Ovary (tissue), 7 donors: ENCODE measurements at regions not wholly inside any gene's neighbourhood (a gene's known extent, or its start where the extent isn't known, plus 50 kb on each side); places are given as distances from the start of the nearest gene placed in this dataset.
"Not testable (repeated sequence)": the region's sequence is repeated elsewhere in the genome, so short reads cannot be mapped to it uniquely, and the experiment has no call there.

Experiments used
- DNase-seq, 5 donors: peaks; one replicate each; pipeline ENCODE4 v3.0.0-alpha.2; 2019 to 2020
- H3K27ac ChIP-seq, 2 donors: fragments of 200-600 bp; one replicate each; pipeline versions ENCODE4 v1.5.1 to v1.8.0; 2019 to 2022
- H3K27me3 ChIP-seq: fragments of 200-600 bp; one replicate; pipeline ENCODE4 v1.8.0; 2022
- H3K36me3 ChIP-seq: fragments of 200-600 bp; sonication (generic); one replicate; pipeline ENCODE4 v1.5.1; 2019
- H3K4me1 ChIP-seq: one replicate; pipeline ENCODE4 v1.8.1; 2013; ENCODE audit warnings: mild to moderate bottlenecking, moderate library complexity; ENCODE audit not compliant: insufficient read depth
- H3K4me3 ChIP-seq: fragments of 200-600 bp; sonication (generic); one replicate; pipeline ENCODE4 v1.5.1; 2017
- H3K9me3 ChIP-seq, 2 donors: fragments of 200-600 bp in 1 of 2; sonication (generic) in 1 of 2; one replicate each; pipeline versions ENCODE4 v1.5.1 to v1.8.1; 2013 to 2019; ENCODE audit warnings: mild to moderate bottlenecking in 1 of 2, moderate library complexity in 1 of 2
- CTCF ChIP-seq, 3 donors: fragments of 450-650 bp in 2 of 3; fragments of 200-600 bp in 1 of 3; IDR thresholded peaks; one replicate each; pipeline versions ENCODE4 v1.5.1 to v1.8.0; 2016 to 2022; ENCODE audit warnings: antibody characterized with exemption in 3 of 3, mild to moderate bottlenecking in 1 of 3
- EP300 ChIP-seq: sonication (generic); formaldehyde crosslinking; IDR thresholded peaks from one replicate; pipeline ENCODE4 v1.6.1; 2017; ENCODE audit warnings: antibody characterized with exemption
- POLR2A ChIP-seq: fragments of 450-650 bp; IDR thresholded peaks from one replicate; pipeline ENCODE4 v1.6.1; 2017; ENCODE audit warnings: antibody characterized with exemption, mild to moderate bottlenecking, moderate library complexity
- WGBS, 3 donors: extraction: QIAGEN DNeasy Blood & Tissue Kit in 1 of 3; methylation state at CpG; one replicate each; pipeline versions ENCODE4 v1.1.5 to v1.1.7; 2013 to 2017; 5-methylcytosine and 5-hydroxymethylcytosine counted together
- intact Hi-C, 4 donors: fragments of 100-400 bp; cut with DNase I; formaldehyde crosslinking; loops; one replicate each; pipeline versions ENCODE4 v1.11.0 to v1.15.1; 2022 to 2023
- donor health status: DM: no; HTN: no; CAD: no; lungs with moderate emphysema.
- donor health status: DM: no; HTN: no; CAD: no.
- donor health status: Bipolar disorder and iron deficiency.
- donor health status: DM: no; HTN: no; CAD: no.
- donor health status: DM: yes; HTN: yes; CAD: no.

- no peak for DNase-seq
- WGBS, 3 donors = 92 to 96% (median 92%) methylated on average over 19 to 25 of the region's 25 CpGs
- H3K27me3 ChIP-seq = no peaks in the 10 kb centered on the region
- no peaks in the 10 kb centered on the region for H3K9me3 ChIP-seq
- no peaks in the 10 kb centered on the region for H3K36me3 ChIP-seq
- H3K4me1 ChIP-seq = no peaks in the 10 kb centered on the region
- no peak overlapping the region for H3K27ac ChIP-seq
- no peak overlapping the region for H3K4me3 ChIP-seq
- intact Hi-C loops = no loop called here
- no peak for TF ChIP-seq EP300
- TF ChIP-seq CTCF (IDR thresholded peaks at IDR 0.05) = no peak
- no peak for TF ChIP-seq POLR2A
These were observed 147.2 kb upstream of the PITRM1 start for GRCh38 chr10:3319811-3320226.

- DNase-seq, H3K4me3 ChIP-seq, H3K36me3 ChIP-seq, H3K27me3 ChIP-seq, H3K9me3 ChIP-seq, H3K27ac ChIP-seq, H3K4me1 ChIP-seq, intact Hi-C loops: not testable (repeated sequence)
- whole genome bisulfite sequencing, 3 donors = 95 to 97% (median 96%) methylated on average over 22 of the region's 22 CpGs
These were observed 145.9 kb upstream of the PITRM1 start for GRCh38 chr10:3318480-3318807.

- H3K27me3 ChIP-seq, H3K4me3 ChIP-seq, DNase-seq, intact Hi-C loops, H3K4me1 ChIP-seq, H3K36me3 ChIP-seq, H3K27ac ChIP-seq, H3K9me3 ChIP-seq: not testable (repeated sequence)
- 94 to 96% (median 95%) methylated on average over 42 to 50 of the region's 61 CpGs for WGBS, 3 donors
These were observed 145.2 kb upstream of the PITRM1 start for GRCh38 chr10:3317553-3318479.

- intact Hi-C loops, H3K4me3 ChIP-seq, H3K4me1 ChIP-seq, H3K27ac ChIP-seq, H3K36me3 ChIP-seq, DNase-seq, H3K27me3 ChIP-seq, H3K9me3 ChIP-seq: not testable (repeated sequence)
- 71 to 83% (median 75%) methylated on average over 1 to 5 of the region's 5 CpGs for WGBS, 3 donors
These were observed 142.0 kb upstream of the PITRM1 start for GRCh38 chr10:3314445-3315085.

GRCh38 chr10:3313784-3314444 lies 141.3 kb upstream of the PITRM1 start:
- intact Hi-C loops, H3K9me3 ChIP-seq, H3K27me3 ChIP-seq, DNase-seq, H3K4me3 ChIP-seq, H3K27ac ChIP-seq, H3K36me3 ChIP-seq, H3K4me1 ChIP-seq: not testable (repeated sequence)
- 56 to 68% (median 63%) methylated on average over 2 of the region's 2 CpGs for WGBS, 3 donors

GRCh38 chr10:3312403-3312940 lies 139.9 kb upstream of the PITRM1 start:
- no peaks in the 10 kb centered on the region for H3K36me3 ChIP-seq
- no peaks in the 10 kb centered on the region for H3K4me1 ChIP-seq
- DNase-seq = no peak
- no peaks in the 10 kb centered on the region for H3K9me3 ChIP-seq
- TF ChIP-seq CTCF (IDR thresholded peaks at IDR 0.05) (no peak), EP300 (no peak), POLR2A (no peak)
- 80 to 84% (median 83%) methylated on average over 12 of the region's 12 CpGs for WGBS, 3 donors
- H3K4me3 ChIP-seq = no peak overlapping the region
- no peak overlapping the region for H3K27ac ChIP-seq
- intact Hi-C loops = no loop called here
- H3K27me3 ChIP-seq = no peaks in the 10 kb centered on the region
